Breast epithelium (tissue), 4 donors: ENCODE measurements at regions not wholly inside any gene's neighbourhood (a gene's known extent, or its start where the extent isn't known, plus 50 kb on each side); places are given as distances from the start of the nearest gene placed in this dataset.

Source experiments
- DNase-seq, 2 donors: peaks; one replicate each; pipeline ENCODE4 v3.0.0-alpha.2; 2019; ENCODE audit warnings: low spot score in 2 of 2
- H3K27ac ChIP-seq, 2 donors: fragments of 200-600 bp; sonication (generic) in 1 of 2; one replicate each; pipeline ENCODE4 v1.5.1; 2016 to 2019; ENCODE audit warnings: mild to moderate bottlenecking in 1 of 2
- H3K27me3 ChIP-seq, 2 donors: fragments of 200-600 bp; sonication (generic) in 1 of 2; one replicate each; pipeline versions ENCODE4 v1.5.1 to v1.6.0; 2017 to 2019; ENCODE audit warnings: control low read depth in 1 of 2, mild to moderate bottlenecking in 1 of 2
- H3K36me3 ChIP-seq: fragments of 200-600 bp; one replicate; pipeline ENCODE4 v1.5.1; 2019
- H3K4me1 ChIP-seq, 2 donors: fragments of 200-600 bp; sonication (generic); one replicate each; pipeline ENCODE4 v1.5.1; 2016 to 2019; ENCODE audit warnings: control low read depth in 1 of 2
- H3K4me3 ChIP-seq, 3 donors: fragments of 200-600 bp; sonication (generic); 1 replicate in 2 of 3; 2 replicates in 1 of 3; pipeline ENCODE4 v1.5.1; 2016 to 2019; ENCODE audit warnings: mild to moderate bottlenecking in 3 of 3, moderate library complexity in 2 of 3
- H3K9me3 ChIP-seq, 2 donors: fragments of 200-600 bp; sonication (generic) in 1 of 2; one replicate each; pipeline ENCODE4 v1.5.1; 2016 to 2019; ENCODE audit warnings: control low read depth in 1 of 2
- POLR2A ChIP-seq: fragments of 450-650 bp; IDR thresholded peaks from one replicate; pipeline ENCODE4 v1.6.1; 2016; ENCODE audit warnings: antibody characterized with exemption, mild to moderate bottlenecking, moderate library complexity
- POLR2AphosphoS5 ChIP-seq, 3 donors: sonication (generic); formaldehyde crosslinking; IDR thresholded peaks; one replicate each; pipeline ENCODE4 v1.6.1; 2017; ENCODE audit warnings: antibody characterized with exemption in 3 of 3
- intact Hi-C: fragments of 100-400 bp; cut with DNase I; formaldehyde crosslinking; loops from one replicate; pipeline ENCODE4 v1.15.1; 2023; ENCODE audit warnings: low total_unique reads
- TF ChIP-seq, protein P1 (sequence below), 3 donors: fragments of 450-650 bp; IDR thresholded peaks; one replicate each; pipeline ENCODE4 v1.5.1; 2016 to 2017; ENCODE audit warnings: antibody characterized with exemption in 3 of 3, mild to moderate bottlenecking in 3 of 3, moderate library complexity in 3 of 3

DNA sequence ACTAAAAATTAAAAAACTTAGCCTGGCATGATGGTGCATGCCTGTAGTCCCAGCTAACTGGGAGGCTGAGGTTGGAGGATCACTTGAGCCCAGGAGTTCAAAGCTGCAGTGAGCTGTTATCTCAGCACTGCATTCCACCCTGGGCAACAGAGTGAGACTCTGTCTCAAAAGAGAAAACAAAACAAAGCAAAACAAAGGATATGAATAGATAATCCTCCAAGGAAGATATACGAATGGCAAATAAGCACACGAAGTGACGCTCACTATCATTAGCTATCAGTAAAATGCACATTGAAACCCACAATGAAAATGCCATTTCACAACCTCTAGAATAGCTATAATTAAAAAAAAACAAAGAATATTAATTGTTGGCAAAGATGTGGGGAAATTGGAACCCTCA lies 386.2 kb upstream of the CCL2 start:
- no peak overlapping the region for H3K4me3 ChIP-seq
- intact Hi-C loops = no loop called here
- H3K9me3 ChIP-seq = no peaks in the 10 kb centered on the region
- H3K27ac ChIP-seq = no peak overlapping the region
- no peaks in the 10 kb centered on the region for H3K36me3 ChIP-seq
- no peaks in the 10 kb centered on the region for H3K4me1 ChIP-seq
- DNase-seq = no peak
- TF ChIP-seq, protein P1, sequence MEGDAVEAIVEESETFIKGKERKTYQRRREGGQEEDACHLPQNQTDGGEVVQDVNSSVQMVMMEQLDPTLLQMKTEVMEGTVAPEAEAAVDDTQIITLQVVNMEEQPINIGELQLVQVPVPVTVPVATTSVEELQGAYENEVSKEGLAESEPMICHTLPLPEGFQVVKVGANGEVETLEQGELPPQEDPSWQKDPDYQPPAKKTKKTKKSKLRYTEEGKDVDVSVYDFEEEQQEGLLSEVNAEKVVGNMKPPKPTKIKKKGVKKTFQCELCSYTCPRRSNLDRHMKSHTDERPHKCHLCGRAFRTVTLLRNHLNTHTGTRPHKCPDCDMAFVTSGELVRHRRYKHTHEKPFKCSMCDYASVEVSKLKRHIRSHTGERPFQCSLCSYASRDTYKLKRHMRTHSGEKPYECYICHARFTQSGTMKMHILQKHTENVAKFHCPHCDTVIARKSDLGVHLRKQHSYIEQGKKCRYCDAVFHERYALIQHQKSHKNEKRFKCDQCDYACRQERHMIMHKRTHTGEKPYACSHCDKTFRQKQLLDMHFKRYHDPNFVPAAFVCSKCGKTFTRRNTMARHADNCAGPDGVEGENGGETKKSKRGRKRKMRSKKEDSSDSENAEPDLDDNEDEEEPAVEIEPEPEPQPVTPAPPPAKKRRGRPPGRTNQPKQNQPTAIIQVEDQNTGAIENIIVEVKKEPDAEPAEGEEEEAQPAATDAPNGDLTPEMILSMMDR (IDR thresholded peaks at IDR 0.05) = no peak
- TF ChIP-seq POLR2A (no peak), POLR2AphosphoS5 (IDR thresholded peaks at IDR 0.05) (no peak)
- peaks cover 0 to 20% of the 10 kb centered on the region in 2 donors for H3K27me3 ChIP-seq

DNA sequence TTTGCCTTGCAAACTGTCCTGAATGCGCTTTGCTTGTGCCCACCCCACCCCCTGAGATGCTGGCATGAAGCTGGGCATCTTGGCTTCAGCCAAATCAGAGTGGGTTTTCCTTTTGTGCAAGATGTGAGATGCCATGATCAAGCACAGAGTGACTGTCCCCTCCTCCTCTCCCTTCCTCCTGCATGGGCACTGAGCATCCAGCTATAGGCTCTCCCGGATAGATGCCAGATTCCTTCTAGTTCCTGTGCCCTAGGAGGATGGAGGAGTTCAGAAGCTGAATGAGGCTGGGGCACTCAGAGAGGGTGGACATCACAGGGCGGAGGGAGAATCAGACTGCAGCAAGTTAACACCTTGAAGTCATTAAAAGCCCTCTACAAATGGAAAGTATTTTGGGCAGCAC lies 384.1 kb upstream of the CCL2 start:
- Histone ChIP-seq H3K36me3 (no peaks in the 10 kb centered on the region), H3K4me1 (no peaks in the 10 kb centered on the region), H3K9me3 (no peaks in the 10 kb centered on the region), H3K4me3 (no peak overlapping the region), H3K27ac (no peak overlapping the region), H3K27me3 (peaks cover 0 to 31% of the 10 kb centered on the region in 2 donors)
- TF ChIP-seq, protein P1 (IDR thresholded peaks at IDR 0.05) = no peak
- TF ChIP-seq POLR2A = no peak
- no peak for TF ChIP-seq POLR2AphosphoS5 (IDR thresholded peaks at IDR 0.05)
- no peak for DNase-seq
- intact Hi-C loops = no loop called here

DNA sequence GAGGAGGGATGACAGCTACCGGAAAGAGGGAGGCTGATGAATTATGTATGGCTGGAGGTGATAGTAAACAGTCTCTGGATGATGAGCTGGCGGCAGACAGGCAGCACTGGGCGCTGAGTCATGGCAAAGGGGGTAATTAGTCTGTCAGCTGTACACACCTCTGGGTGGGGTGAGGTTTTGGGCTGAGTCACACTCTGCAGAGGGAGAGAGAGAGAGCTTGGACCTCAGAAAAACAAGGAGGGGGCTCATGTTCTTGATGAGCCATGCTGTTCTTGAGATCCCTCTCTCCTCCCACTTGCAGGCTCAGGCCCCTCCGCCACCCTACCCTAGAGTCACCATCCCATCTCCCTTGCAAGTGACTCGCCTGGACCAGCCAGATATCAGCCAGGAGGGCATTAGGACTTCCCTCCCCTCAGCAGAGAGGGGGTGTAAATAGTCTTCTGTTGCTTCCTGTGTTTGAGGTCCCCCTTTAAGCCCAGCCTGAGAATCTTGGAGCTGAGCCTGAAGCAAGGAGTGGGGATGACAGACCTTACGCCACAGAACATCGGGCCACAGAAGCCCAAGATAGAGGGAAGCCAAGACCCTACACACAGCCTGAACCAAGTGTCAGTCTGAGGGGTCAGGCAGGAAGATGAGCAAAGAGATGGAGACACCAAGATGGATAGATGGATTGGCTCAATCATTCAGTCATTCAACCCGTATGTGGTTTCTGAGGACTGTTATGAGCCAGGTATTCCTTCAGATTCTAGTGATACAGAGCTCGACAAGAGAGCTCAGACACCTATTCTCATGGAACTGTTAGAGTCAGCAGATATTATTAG lies 383.2 kb upstream of the CCL2 start:
- no peak overlapping the region for H3K4me3 ChIP-seq
- no peaks in the 10 kb centered on the region for H3K4me1 ChIP-seq
- no peaks in the 10 kb centered on the region for H3K36me3 ChIP-seq
- peaks cover 0 to 31% of the 10 kb centered on the region in 2 donors for H3K27me3 ChIP-seq
- TF ChIP-seq POLR2A (no peak), POLR2AphosphoS5 (IDR thresholded peaks at IDR 0.05) (no peak)
- TF ChIP-seq, protein P1 (IDR thresholded peaks at IDR 0.05) = no peak
- no peak for DNase-seq
- H3K9me3 ChIP-seq = no peaks in the 10 kb centered on the region
- intact Hi-C loops = no loop called here
- H3K27ac ChIP-seq = no peak overlapping the region

DNA sequence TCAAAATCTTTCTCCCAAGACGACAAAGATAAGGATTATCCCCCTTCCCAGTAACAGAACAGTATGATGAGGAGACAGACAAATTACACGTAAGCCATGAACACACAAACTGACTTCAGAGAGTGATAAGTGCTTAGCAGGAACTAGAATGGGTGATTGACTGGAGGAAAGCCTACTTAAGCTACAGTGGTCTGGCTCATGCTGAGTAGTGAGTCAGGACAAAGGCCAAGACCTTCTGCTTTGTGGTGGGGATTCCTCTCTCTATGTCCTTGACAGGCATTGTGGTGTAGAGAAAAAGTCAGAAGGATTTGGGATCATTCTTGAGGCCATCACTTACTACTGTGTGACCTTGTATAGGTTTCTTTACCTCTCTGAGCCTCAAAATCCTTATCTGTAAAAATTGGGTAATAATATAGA lies 381.9 kb upstream of the CCL2 start:
- intact Hi-C loops = no loop called here
- TF ChIP-seq POLR2A (no peak), POLR2AphosphoS5 (IDR thresholded peaks at IDR 0.05) (no peak)
- TF ChIP-seq, protein P1 (IDR thresholded peaks at IDR 0.05) = no peak
- H3K4me3 ChIP-seq = no peak overlapping the region
- peaks cover 0 to 31% of the 10 kb centered on the region in 2 donors for H3K27me3 ChIP-seq
- H3K27ac ChIP-seq = no peak overlapping the region
- H3K36me3 ChIP-seq = no peaks in the 10 kb centered on the region
- no peak for DNase-seq
- H3K9me3 ChIP-seq = no peaks in the 10 kb centered on the region
- H3K4me1 ChIP-seq = no peaks in the 10 kb centered on the region

DNA sequence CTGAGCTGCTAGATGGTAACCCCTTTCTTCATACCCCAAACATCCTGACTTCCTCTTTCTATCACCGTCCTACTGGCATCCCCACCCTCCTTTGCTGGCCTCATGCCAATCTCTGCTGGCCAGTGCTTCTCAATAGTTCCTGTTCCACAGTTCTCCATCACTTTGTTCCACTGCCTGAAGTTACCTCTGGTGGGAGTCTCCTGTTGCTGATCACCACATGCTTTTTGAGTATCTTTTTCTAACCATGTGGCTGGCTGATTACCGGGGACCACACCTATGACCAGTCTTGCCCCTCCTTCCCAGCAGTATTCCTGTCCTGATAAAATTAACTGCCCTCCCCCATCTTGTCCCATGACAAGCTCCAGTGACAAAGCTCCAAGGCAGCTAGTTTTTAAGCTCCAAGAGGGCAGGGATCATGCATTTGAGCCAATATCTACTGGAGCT lies 380.4 kb upstream of the CCL2 start:
- no peaks in the 10 kb centered on the region for H3K4me1 ChIP-seq
- peaks cover 0 to 31% of the 10 kb centered on the region in 2 donors for H3K27me3 ChIP-seq
- TF ChIP-seq POLR2AphosphoS5 (IDR thresholded peaks at IDR 0.05) (no peak), POLR2A (no peak)
- TF ChIP-seq, protein P1 (IDR thresholded peaks at IDR 0.05) = no peak
- no peaks in the 10 kb centered on the region for H3K9me3 ChIP-seq
- no peak overlapping the region for H3K4me3 ChIP-seq
- H3K36me3 ChIP-seq = no peaks in the 10 kb centered on the region
- intact Hi-C loops = no loop called here
- DNase-seq = no peak
- H3K27ac ChIP-seq = no peak overlapping the region
